Peyer's patch (tissue), 4 donors: ENCODE measurements at regions not wholly inside any gene's neighbourhood (a gene's known extent, or its start where the extent isn't known, plus 50 kb on each side); places are given as distances from the start of the nearest gene placed in this dataset.

Experiments
- POLR2A ChIP-seq, 2 donors: fragments of 450-650 bp; IDR thresholded peaks; one replicate each; pipeline ENCODE4 v1.5.1; 2017; ENCODE audit warnings: antibody characterized with exemption in 2 of 2, mild to moderate bottlenecking in 2 of 2, moderate library complexity in 2 of 2
- TF ChIP-seq, protein P1 (sequence below), 6 experiments: fragments of 450-650 bp in 4 of 6; fragments of 200-600 bp in 2 of 6; sonication (generic) in 1 of 6; IDR thresholded peaks; one replicate each; pipeline ENCODE4 v1.5.1; 2017 to 2019; ENCODE audit warnings: antibody characterized with exemption in 6 of 6, mild to moderate bottlenecking in 3 of 6, moderate library complexity in 1 of 6

DNA sequence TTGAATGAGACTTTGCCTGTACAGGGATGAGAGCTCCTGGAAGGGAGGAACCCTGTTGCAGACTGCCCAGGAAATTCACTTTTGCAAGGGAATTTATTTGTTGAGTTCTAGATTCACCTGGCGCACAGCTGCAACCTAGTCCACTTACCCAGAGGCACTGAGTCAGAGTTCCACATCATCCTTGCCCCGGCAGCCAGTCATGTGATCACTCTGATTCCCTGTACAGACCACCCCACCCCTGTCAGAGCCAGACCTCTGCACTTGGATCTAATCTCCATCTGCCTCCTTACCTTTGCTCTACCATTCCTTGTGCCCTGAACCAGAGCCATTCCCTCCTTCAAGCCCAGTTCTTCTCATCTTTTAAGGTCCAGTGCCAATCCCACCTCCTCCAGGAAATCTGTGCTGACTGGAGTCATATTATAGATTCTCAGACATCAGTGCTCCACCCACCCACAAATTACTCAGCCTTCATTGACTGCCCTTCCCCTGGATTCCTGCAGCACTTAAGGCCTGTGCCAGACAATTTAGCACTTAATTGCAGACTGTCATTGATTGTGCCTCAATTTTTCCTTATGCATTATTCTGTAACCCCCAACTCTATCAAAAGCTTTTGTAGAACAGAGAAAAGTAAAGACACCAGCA, 84.1 kb upstream of the MAGEA4 start:
- TF ChIP-seq, protein P1, sequence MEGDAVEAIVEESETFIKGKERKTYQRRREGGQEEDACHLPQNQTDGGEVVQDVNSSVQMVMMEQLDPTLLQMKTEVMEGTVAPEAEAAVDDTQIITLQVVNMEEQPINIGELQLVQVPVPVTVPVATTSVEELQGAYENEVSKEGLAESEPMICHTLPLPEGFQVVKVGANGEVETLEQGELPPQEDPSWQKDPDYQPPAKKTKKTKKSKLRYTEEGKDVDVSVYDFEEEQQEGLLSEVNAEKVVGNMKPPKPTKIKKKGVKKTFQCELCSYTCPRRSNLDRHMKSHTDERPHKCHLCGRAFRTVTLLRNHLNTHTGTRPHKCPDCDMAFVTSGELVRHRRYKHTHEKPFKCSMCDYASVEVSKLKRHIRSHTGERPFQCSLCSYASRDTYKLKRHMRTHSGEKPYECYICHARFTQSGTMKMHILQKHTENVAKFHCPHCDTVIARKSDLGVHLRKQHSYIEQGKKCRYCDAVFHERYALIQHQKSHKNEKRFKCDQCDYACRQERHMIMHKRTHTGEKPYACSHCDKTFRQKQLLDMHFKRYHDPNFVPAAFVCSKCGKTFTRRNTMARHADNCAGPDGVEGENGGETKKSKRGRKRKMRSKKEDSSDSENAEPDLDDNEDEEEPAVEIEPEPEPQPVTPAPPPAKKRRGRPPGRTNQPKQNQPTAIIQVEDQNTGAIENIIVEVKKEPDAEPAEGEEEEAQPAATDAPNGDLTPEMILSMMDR (IDR thresholded peaks at IDR 0.05) = no peak
- TF ChIP-seq POLR2A (IDR thresholded peaks at IDR 0.05) = no peak
